HepG2 (cell line): ENCODE measurements at regions not wholly inside any gene's neighbourhood (a gene's known extent, or its start where the extent isn't known, plus 50 kb on each side); places are given as distances from the start of the nearest gene placed in this dataset.
A peak's percentile ranks its signal among the peaks of the same experiment; 100 is the strongest.

Source experiments
- ATF7 ChIP-seq, 2 experiments: fragments of 450-650 bp in 1 of 2; sonication (generic) in 1 of 2; formaldehyde crosslinking in 1 of 2; IDR thresholded peaks; 2 replicates each; pipeline versions ENCODE4 v1.4.0 to v1.6.1; 2016 to 2020; ENCODE audit warnings: antibody characterized with exemption in 1 of 2, mild to moderate bottlenecking in 1 of 2, missing genetic modification reagents in 1 of 2
- DRAP1 ChIP-seq: IDR thresholded peaks from 2 replicates; pipeline ENCODE4 v1.6.1; 2016; ENCODE audit warnings: missing genetic modification reagents, missing compliant biosample characterization
- FOSL2 ChIP-seq: sonication (generic); formaldehyde crosslinking; IDR thresholded peaks from 2 replicates; pipeline ENCODE4 v1.4.0; 2020; ENCODE audit warnings: missing genetic modification reagents
- JUND ChIP-seq: sonication (generic); formaldehyde crosslinking; IDR thresholded peaks from 2 replicates; pipeline ENCODE4 v1.8.0; 2022; ENCODE audit warnings: mild to moderate bottlenecking, missing genetic modification reagents
- MXD4 ChIP-seq: IDR thresholded peaks from 2 replicates; pipeline ENCODE4 v1.6.1; 2016; ENCODE audit warnings: mild to moderate bottlenecking, missing biosample characterization, missing genetic modification reagents
- NR2C2 ChIP-seq: sonication (generic); formaldehyde crosslinking; IDR thresholded peaks from 2 replicates; pipeline ENCODE4 v1.4.0; 2020; ENCODE audit warnings: missing genetic modification reagents, mild to moderate bottlenecking, moderate library complexity, borderline replicate concordance
- PHF8 ChIP-seq: sonication (generic); formaldehyde crosslinking; IDR thresholded peaks from 2 replicates; pipeline ENCODE4 v1.5.0; 2020; ENCODE audit warnings: missing genetic modification reagents
- RFX3 ChIP-seq: IDR thresholded peaks from 2 replicates; pipeline ENCODE4 v1.6.1; 2016; ENCODE audit warnings: missing biosample characterization, missing genetic modification reagents
- RXRA ChIP-seq: sonication (generic); formaldehyde crosslinking; IDR thresholded peaks from 2 replicates; pipeline ENCODE4 v1.5.1; 2020; ENCODE audit warnings: missing genetic modification reagents
- THAP11 ChIP-seq: IDR thresholded peaks from 2 replicates; pipeline ENCODE4 v1.6.1; 2016; ENCODE audit warnings: missing biosample characterization, missing genetic modification reagents
- ZFP1 ChIP-seq: IDR thresholded peaks from 2 replicates; pipeline ENCODE4 v1.6.1; 2016
- ZMYM2 ChIP-seq: sonication (generic); formaldehyde crosslinking; IDR thresholded peaks from 2 replicates; pipeline ENCODE4 v1.8.0; 2022; ENCODE audit warnings: mild to moderate bottlenecking, missing genetic modification reagents
- ZNF441 ChIP-seq: sonication (generic); formaldehyde crosslinking; IDR thresholded peaks from 2 replicates; pipeline ENCODE4 v1.7.0; 2021; ENCODE audit warnings: missing genetic modification reagents, borderline replicate concordance
- ZNF678 ChIP-seq: sonication (generic); formaldehyde crosslinking; IDR thresholded peaks from 2 replicates; pipeline ENCODE4 v1.4.0; 2020; ENCODE audit warnings: mild to moderate bottlenecking, missing genetic modification reagents
- TF ChIP-seq, protein P1 (sequence below): sonication (generic); formaldehyde crosslinking; IDR thresholded peaks from 2 replicates; pipeline ENCODE4 v1.5.1; 2020; ENCODE audit warnings: missing genetic modification reagents, mild to moderate bottlenecking, borderline replicate concordance
- TF ChIP-seq, protein P2 (sequence below): IDR thresholded peaks from 2 replicates; pipeline ENCODE4 v1.4.0; 2020; ENCODE audit warnings: mild to moderate bottlenecking, missing genetic modification reagents
- TF ChIP-seq, protein P3 (sequence below): sonication (generic); formaldehyde crosslinking; IDR thresholded peaks from 2 replicates; pipeline ENCODE4 v1.5.0; 2020; ENCODE audit warnings: mild to moderate bottlenecking, missing genetic modification reagents, borderline replicate concordance

DNA sequence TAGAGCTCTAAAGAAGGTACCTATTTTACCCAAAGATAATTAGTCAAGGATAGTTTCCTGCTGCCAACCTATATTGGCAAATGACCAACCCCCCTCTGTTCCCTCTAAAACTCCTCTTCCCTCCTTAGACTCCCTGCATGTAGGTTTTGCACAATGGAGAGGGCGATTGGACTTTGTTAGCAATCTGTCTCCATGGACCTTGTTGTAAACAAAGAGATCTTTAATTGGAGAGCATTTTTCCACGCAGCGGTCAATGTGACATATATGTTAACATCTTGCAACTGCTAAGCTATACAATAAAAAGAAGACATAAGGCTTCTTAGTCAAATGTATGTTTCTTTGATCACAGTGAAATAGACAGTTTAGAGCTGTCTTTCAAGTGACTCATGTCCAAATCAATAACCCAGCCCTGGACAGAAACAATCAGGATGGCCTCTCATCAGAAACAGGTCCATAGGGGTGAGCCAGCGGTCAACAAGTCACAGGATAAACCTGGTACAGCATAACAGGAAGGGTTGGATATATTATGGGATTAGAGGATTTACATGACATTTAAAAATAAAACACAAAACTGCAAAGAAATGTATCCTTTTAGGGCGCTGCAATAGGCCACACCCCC is 69.7 kb upstream of the UBL3 start (continued):
- TF ChIP-seq MXD4 (CRISPR knock-in tag) (no peak), THAP11 (CRISPR knock-in tag) (0 out of 2 replicates have a peak, but pooled peaks have one; percentile 29), ZMYM2 (CRISPR knock-in tag) (no peak), PHF8 (CRISPR knock-in tag) (no peak), RFX3 (CRISPR knock-in tag) (no peak), ZNF441 (CRISPR knock-in tag) (no peak), NR2C2 (CRISPR knock-in tag) (no peak), ZNF678 (no peak), FOSL2 (CRISPR knock-in tag) (peak; percentile 93), ATF7 (IDR thresholded peaks at IDR 0.05) (no peak), ATF7 (CRISPR knock-in tag; IDR thresholded peaks at IDR 0.05) (no peak), RXRA (peak; percentile 20; the same call in 1 of the 2 replicates), JUND (CRISPR knock-in tag) (peak; percentile 68; the same call in 1 of the 2 replicates), ZFP1 (no peak), DRAP1 (CRISPR knock-in tag) (no peak)
- TF ChIP-seq, protein P1, sequence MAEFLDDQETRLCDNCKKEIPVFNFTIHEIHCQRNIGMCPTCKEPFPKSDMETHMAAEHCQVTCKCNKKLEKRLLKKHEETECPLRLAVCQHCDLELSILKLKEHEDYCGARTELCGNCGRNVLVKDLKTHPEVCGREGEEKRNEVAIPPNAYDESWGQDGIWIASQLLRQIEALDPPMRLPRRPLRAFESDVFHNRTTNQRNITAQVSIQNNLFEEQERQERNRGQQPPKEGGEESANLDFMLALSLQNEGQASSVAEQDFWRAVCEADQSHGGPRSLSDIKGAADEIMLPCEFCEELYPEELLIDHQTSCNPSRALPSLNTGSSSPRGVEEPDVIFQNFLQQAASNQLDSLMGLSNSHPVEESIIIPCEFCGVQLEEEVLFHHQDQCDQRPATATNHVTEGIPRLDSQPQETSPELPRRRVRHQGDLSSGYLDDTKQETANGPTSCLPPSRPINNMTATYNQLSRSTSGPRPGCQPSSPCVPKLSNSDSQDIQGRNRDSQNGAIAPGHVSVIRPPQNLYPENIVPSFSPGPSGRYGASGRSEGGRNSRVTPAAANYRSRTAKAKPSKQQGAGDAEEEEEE (CRISPR knock-in tag): no peak
- TF ChIP-seq, protein P2, sequence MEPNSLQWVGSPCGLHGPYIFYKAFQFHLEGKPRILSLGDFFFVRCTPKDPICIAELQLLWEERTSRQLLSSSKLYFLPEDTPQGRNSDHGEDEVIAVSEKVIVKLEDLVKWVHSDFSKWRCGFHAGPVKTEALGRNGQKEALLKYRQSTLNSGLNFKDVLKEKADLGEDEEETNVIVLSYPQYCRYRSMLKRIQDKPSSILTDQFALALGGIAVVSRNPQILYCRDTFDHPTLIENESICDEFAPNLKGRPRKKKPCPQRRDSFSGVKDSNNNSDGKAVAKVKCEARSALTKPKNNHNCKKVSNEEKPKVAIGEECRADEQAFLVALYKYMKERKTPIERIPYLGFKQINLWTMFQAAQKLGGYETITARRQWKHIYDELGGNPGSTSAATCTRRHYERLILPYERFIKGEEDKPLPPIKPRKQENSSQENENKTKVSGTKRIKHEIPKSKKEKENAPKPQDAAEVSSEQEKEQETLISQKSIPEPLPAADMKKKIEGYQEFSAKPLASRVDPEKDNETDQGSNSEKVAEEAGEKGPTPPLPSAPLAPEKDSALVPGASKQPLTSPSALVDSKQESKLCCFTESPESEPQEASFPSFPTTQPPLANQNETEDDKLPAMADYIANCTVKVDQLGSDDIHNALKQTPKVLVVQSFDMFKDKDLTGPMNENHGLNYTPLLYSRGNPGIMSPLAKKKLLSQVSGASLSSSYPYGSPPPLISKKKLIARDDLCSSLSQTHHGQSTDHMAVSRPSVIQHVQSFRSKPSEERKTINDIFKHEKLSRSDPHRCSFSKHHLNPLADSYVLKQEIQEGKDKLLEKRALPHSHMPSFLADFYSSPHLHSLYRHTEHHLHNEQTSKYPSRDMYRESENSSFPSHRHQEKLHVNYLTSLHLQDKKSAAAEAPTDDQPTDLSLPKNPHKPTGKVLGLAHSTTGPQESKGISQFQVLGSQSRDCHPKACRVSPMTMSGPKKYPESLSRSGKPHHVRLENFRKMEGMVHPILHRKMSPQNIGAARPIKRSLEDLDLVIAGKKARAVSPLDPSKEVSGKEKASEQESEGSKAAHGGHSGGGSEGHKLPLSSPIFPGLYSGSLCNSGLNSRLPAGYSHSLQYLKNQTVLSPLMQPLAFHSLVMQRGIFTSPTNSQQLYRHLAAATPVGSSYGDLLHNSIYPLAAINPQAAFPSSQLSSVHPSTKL (CRISPR knock-in tag): peak; percentile 71
- TF ChIP-seq, protein P3, sequence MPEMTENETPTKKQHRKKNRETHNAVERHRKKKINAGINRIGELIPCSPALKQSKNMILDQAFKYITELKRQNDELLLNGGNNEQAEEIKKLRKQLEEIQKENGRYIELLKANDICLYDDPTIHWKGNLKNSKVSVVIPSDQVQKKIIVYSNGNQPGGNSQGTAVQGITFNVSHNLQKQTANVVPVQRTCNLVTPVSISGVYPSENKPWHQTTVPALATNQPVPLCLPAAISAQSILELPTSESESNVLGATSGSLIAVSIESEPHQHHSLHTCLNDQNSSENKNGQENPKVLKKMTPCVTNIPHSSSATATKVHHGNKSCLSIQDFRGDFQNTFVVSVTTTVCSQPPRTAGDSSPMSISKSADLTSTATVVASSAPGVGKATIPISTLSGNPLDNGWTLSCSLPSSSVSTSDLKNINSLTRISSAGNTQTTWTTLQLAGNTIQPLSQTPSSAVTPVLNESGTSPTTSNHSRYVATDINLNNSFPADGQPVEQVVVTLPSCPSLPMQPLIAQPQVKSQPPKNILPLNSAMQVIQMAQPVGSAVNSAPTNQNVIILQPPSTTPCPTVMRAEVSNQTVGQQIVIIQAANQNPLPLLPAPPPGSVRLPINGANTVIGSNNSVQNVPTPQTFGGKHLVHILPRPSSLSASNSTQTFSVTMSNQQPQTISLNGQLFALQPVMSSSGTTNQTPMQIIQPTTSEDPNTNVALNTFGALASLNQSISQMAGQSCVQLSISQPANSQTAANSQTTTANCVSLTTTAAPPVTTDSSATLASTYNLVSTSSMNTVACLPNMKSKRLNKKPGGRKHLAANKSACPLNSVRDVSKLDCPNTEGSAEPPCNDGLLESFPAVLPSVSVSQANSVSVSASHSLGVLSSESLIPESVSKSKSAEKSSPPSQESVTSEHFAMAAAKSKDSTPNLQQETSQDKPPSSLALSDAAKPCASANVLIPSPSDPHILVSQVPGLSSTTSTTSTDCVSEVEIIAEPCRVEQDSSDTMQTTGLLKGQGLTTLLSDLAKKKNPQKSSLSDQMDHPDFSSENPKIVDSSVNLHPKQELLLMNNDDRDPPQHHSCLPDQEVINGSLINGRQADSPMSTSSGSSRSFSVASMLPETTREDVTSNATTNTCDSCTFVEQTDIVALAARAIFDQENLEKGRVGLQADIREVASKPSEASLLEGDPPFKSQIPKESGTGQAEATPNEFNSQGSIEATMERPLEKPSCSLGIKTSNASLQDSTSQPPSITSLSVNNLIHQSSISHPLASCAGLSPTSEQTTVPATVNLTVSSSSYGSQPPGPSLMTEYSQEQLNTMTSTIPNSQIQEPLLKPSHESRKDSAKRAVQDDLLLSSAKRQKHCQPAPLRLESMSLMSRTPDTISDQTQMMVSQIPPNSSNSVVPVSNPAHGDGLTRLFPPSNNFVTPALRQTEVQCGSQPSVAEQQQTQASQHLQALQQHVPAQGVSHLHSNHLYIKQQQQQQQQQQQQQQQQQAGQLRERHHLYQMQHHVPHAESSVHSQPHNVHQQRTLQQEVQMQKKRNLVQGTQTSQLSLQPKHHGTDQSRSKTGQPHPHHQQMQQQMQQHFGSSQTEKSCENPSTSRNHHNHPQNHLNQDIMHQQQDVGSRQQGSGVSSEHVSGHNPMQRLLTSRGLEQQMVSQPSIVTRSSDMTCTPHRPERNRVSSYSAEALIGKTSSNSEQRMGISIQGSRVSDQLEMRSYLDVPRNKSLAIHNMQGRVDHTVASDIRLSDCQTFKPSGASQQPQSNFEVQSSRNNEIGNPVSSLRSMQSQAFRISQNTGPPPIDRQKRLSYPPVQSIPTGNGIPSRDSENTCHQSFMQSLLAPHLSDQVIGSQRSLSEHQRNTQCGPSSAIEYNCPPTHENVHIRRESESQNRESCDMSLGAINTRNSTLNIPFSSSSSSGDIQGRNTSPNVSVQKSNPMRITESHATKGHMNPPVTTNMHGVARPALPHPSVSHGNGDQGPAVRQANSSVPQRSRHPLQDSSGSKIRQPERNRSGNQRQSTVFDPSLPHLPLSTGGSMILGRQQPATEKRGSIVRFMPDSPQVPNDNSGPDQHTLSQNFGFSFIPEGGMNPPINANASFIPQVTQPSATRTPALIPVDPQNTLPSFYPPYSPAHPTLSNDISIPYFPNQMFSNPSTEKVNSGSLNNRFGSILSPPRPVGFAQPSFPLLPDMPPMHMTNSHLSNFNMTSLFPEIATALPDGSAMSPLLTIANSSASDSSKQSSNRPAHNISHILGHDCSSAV (CRISPR knock-in tag): no peak
